ENCODE measurements at regions not wholly inside any gene's neighbourhood (a gene's known extent, or its start where the extent isn't known, plus 50 kb on each side); places are given as distances from the start of the nearest gene placed in this dataset.

- Histone ChIP-seq H3K36me3 (ENCODE audit: control insufficient read depth in 2 of 2, extremely low read depth in 1 of 2, insufficient read depth in 2 of 2, low read length in 2 of 2) (no peaks in the 10 kb centered on the region), H3K4me2 (ENCODE audit: insufficient read depth, low read length) (no peak overlapping the region), H3K4me3 (replicated peaks in 1 of 3; ENCODE audit: insufficient read depth in 1 of 3, low read depth in 1 of 3, low read length in 3 of 3) (no peak overlapping the region), H2AFZ (ENCODE audit: low read depth, low read length) (no peak overlapping the region), H3K27me3 (ENCODE audit: control insufficient read depth in 2 of 2, insufficient read depth in 2 of 2, low read length in 2 of 2) (peaks cover 0 to 5% of the 10 kb centered on the region in 2 experiments), H3K9me3 (replicated peaks; ENCODE audit: control insufficient read depth, insufficient read depth, low read length) (no peaks in the 10 kb centered on the region), H4K20me1 (replicated peaks; ENCODE audit: control insufficient read depth, extremely low read depth, insufficient read depth, low read length) (no peaks in the 10 kb centered on the region), H3K27ac (ENCODE audit: insufficient read depth, low read depth, low read length) (no peak overlapping the region), H3K4me1 (ENCODE audit: control insufficient read depth, extremely low read depth, insufficient read depth, low read length) (peaks cover 6% of the 10 kb centered on the region), H3K79me2 (ENCODE audit: control insufficient read depth, insufficient read depth, low read length) (no peaks in the 10 kb centered on the region), H3K9ac (replicated peaks; ENCODE audit: extremely low read depth, insufficient read depth, low read length) (no peak overlapping the region), H3K9me1 (replicated peaks; ENCODE audit: control insufficient read depth, extremely low read depth, insufficient read depth, low read length) (no peaks in the 10 kb centered on the region)
- intact Hi-C loops (cut with micrococcal nuclease), result loop anchor here (2.0 to 10.0 kb wide), 4 partner anchors 88 to 305 kb away; partner anchors contain the start of genes BET1, COL1A2 and GNG11
- dilution Hi-C loops (cut with MboI; ENCODE audit: extremely low pct_ligation_motif_present, low sequenced_read_pairs), result no loop called here
- DNase-seq (ENCODE audit: low read depth, low spot score), result no peak
- BruUV-seq (replicated peaks), result no TSS peak
- ChIA-PET CTCF (interaction anchor here (8.6 kb wide), 1 partner anchor 188 kb away, joined by 106 read pairs; no protein-coding TSS in a partner anchor), POLR2A (no interaction called here)
- no peak for TF ChIP-seq JUN (IDR thresholded peaks at IDR 0.05; ENCODE audit: borderline replicate concordance, insufficient read depth, insufficient read length, low read depth)
- TF ChIP-seq CTCF (IDR thresholded peaks at IDR 0.05; ENCODE audit: extremely low read depth in 1 of 2, insufficient read depth in 1 of 2, low read depth in 1 of 2, low read length in 2 of 2), result no peak
- no peak for TF ChIP-seq POLR2A (IDR thresholded peaks at IDR 0.05; ENCODE audit: low read depth, low read length)
- TF ChIP-seq POLR2AphosphoS5 (IDR thresholded peaks at IDR 0.05; ENCODE audit: insufficient read depth, low read depth, low read length), result no peak
- no peak for FAIRE-seq
Observed at GRCh38 chr7:94089806-94090205, 85.7 kb upstream of the BET1 start.

- Histone ChIP-seq H3K27me3 (ENCODE audit: control insufficient read depth in 2 of 2, insufficient read depth in 2 of 2, low read length in 2 of 2) (peaks cover 0 to 2% of the 10 kb centered on the region in 2 experiments), H3K79me2 (ENCODE audit: control insufficient read depth, insufficient read depth, low read length) (no peaks in the 10 kb centered on the region), H2AFZ (ENCODE audit: low read depth, low read length) (no peak overlapping the region), H3K4me2 (ENCODE audit: insufficient read depth, low read length) (no peak overlapping the region), H3K4me1 (ENCODE audit: control insufficient read depth, extremely low read depth, insufficient read depth, low read length) (peaks cover 5% of the 10 kb centered on the region), H3K9ac (replicated peaks; ENCODE audit: extremely low read depth, insufficient read depth, low read length) (no peak overlapping the region), H3K4me3 (replicated peaks in 1 of 3; ENCODE audit: insufficient read depth in 1 of 3, low read depth in 1 of 3, low read length in 3 of 3) (no peak overlapping the region), H4K20me1 (replicated peaks; ENCODE audit: control insufficient read depth, extremely low read depth, insufficient read depth, low read length) (no peaks in the 10 kb centered on the region), H3K36me3 (ENCODE audit: control insufficient read depth in 2 of 2, extremely low read depth in 1 of 2, insufficient read depth in 2 of 2, low read length in 2 of 2) (no peaks in the 10 kb centered on the region), H3K9me3 (replicated peaks; ENCODE audit: control insufficient read depth, insufficient read depth, low read length) (no peaks in the 10 kb centered on the region), H3K9me1 (replicated peaks; ENCODE audit: control insufficient read depth, extremely low read depth, insufficient read depth, low read length) (no peaks in the 10 kb centered on the region), H3K27ac (ENCODE audit: insufficient read depth, low read depth, low read length) (no peak overlapping the region)
- no TSS peak for BruUV-seq (replicated peaks)
- no peak for TF ChIP-seq EZH2 (IDR thresholded peaks at IDR 0.05; ENCODE audit: borderline replicate concordance, low read depth, low read length, severe bottlenecking)
- TF ChIP-seq CTCF (IDR thresholded peaks at IDR 0.05; ENCODE audit: extremely low read depth in 1 of 2, insufficient read depth in 1 of 2, low read depth in 1 of 2, low read length in 2 of 2), result no peak
- TF ChIP-seq MAX (IDR thresholded peaks at IDR 0.05; ENCODE audit: insufficient read depth, insufficient read length), result no peak
- TF ChIP-seq GATA2 (IDR thresholded peaks at IDR 0.05; ENCODE audit: insufficient read depth, insufficient read length, low read depth, low read length), result no peak
- no peak for TF ChIP-seq JUN (IDR thresholded peaks at IDR 0.05; ENCODE audit: borderline replicate concordance, insufficient read depth, insufficient read length, low read depth)
- TF ChIP-seq FOS (IDR thresholded peaks at IDR 0.05; ENCODE audit: borderline replicate concordance, insufficient read depth, low read length), result no peak
- TF ChIP-seq POLR2A (IDR thresholded peaks at IDR 0.05; ENCODE audit: low read depth, low read length), result no peak
- TF ChIP-seq MYC (IDR thresholded peaks at IDR 0.05; ENCODE audit: low read depth, low read length), result no peak
- no peak for TF ChIP-seq POLR2AphosphoS5 (IDR thresholded peaks at IDR 0.05; ENCODE audit: insufficient read depth, low read depth, low read length)
- CTCF ChIA-PET, result no interaction called here
- POLR2A ChIA-PET, result no interaction called here
- dilution Hi-C loops (cut with MboI; ENCODE audit: extremely low pct_ligation_motif_present, low sequenced_read_pairs) (no loop called here), intact Hi-C loops (cut with micrococcal nuclease) (no loop called here)
- DNase-seq (ENCODE audit: low read depth, low spot score), result no peak
- FAIRE-seq, result no peak
Observed at GRCh38 chr7:94092980-94093379, 88.8 kb upstream of the BET1 start.
